ENCODE measurements at regions not wholly inside any gene's neighbourhood (a gene's known extent, or its start where the extent isn't known, plus 50 kb on each side); places are given as distances from the start of the nearest gene placed in this dataset.

GRCh38 chr15:98555173-98555515 is 93.2 kb upstream of the IGF1R start:
- Histone ChIP-seq H3K4me1 (ENCODE audit: control insufficient read depth, low read length) (no peaks in the 10 kb centered on the region), H3K4me3 (ENCODE audit: low read length) (no peak overlapping the region), H3K9me2 (replicated peaks; ENCODE audit: control insufficient read depth, low read length) (no peaks in the 10 kb centered on the region), H3K79me2 (ENCODE audit: control insufficient read depth, low read length) (no peaks in the 10 kb centered on the region), H3F3A (ENCODE audit: control insufficient read depth, insufficient read depth) (no peaks in the 10 kb centered on the region), H3K4me2 (ENCODE audit: low read length) (no peak overlapping the region), H3K27me3 (ENCODE audit: control insufficient read depth, low read length) (no peaks in the 10 kb centered on the region), H3K36me3 (ENCODE audit: control insufficient read depth, low read length) (no peaks in the 10 kb centered on the region), H3K9me3 (ENCODE audit: control insufficient read depth, insufficient read depth, low read length) (0 out of 2 replicates have a peak, but pooled peaks cover 2% of the 10 kb centered on the region), H3K27ac (ENCODE audit: low read depth, low read length) (no peak overlapping the region), H4K20me1 (ENCODE audit: control insufficient read depth, insufficient read depth, low read depth, low read length) (no peaks in the 10 kb centered on the region)
- TF ChIP-seq CTCF (IDR thresholded peaks at IDR 0.05; ENCODE audit: low read depth, low read length, poor library complexity, severe bottlenecking) (no peak), EZH2phosphoT487 (IDR thresholded peaks at IDR 0.05; ENCODE audit: borderline replicate concordance, low read length) (no peak)

- no peaks in the 10 kb centered on the region for H3K4me1 ChIP-seq (ENCODE audit: control insufficient read depth, low read length)
- H4K20me1 ChIP-seq (ENCODE audit: control insufficient read depth, insufficient read depth, low read depth, low read length), result no peaks in the 10 kb centered on the region
- no peak overlapping the region for H3K27ac ChIP-seq (ENCODE audit: low read depth, low read length)
- no peak for TF ChIP-seq CTCF (IDR thresholded peaks at IDR 0.05; ENCODE audit: low read depth, low read length, poor library complexity, severe bottlenecking)
- TF ChIP-seq EZH2phosphoT487 (IDR thresholded peaks at IDR 0.05; ENCODE audit: borderline replicate concordance, low read length), result no peak
- H3K4me3 ChIP-seq (ENCODE audit: low read length), result no peak overlapping the region
- H3K27me3 ChIP-seq (ENCODE audit: control insufficient read depth, low read length), result no peaks in the 10 kb centered on the region
- H3K4me2 ChIP-seq (ENCODE audit: low read length), result no peak overlapping the region
- no peaks in the 10 kb centered on the region for H3K79me2 ChIP-seq (ENCODE audit: control insufficient read depth, low read length)
- H3K36me3 ChIP-seq (ENCODE audit: control insufficient read depth, low read length), result no peaks in the 10 kb centered on the region
- H3F3A ChIP-seq (ENCODE audit: control insufficient read depth, insufficient read depth), result no peaks in the 10 kb centered on the region
- no peaks in the 10 kb centered on the region for H3K9me3 ChIP-seq (ENCODE audit: control insufficient read depth, insufficient read depth, low read length)
- no peaks in the 10 kb centered on the region for H3K9me2 ChIP-seq (replicated peaks; ENCODE audit: control insufficient read depth, low read length)
Measured at GRCh38 chr15:98556321-98556720, 92.0 kb upstream of the IGF1R start.

GRCh38 chr15:98560338-98560737 is 88.0 kb upstream of the IGF1R start:
- no peak for TF ChIP-seq CTCF (IDR thresholded peaks at IDR 0.05; ENCODE audit: low read depth, low read length, poor library complexity, severe bottlenecking)
- TF ChIP-seq EZH2phosphoT487 (IDR thresholded peaks at IDR 0.05; ENCODE audit: borderline replicate concordance, low read length), result no peak
- H3F3A ChIP-seq (ENCODE audit: control insufficient read depth, insufficient read depth), result no peaks in the 10 kb centered on the region
- H3K4me2 ChIP-seq (ENCODE audit: low read length), result no peak overlapping the region
- no peaks in the 10 kb centered on the region for H3K9me2 ChIP-seq (replicated peaks; ENCODE audit: control insufficient read depth, low read length)
- no peaks in the 10 kb centered on the region for H3K27me3 ChIP-seq (ENCODE audit: control insufficient read depth, low read length)
- H3K79me2 ChIP-seq (ENCODE audit: control insufficient read depth, low read length), result no peaks in the 10 kb centered on the region
- H4K20me1 ChIP-seq (ENCODE audit: control insufficient read depth, insufficient read depth, low read depth, low read length), result no peaks in the 10 kb centered on the region
- H3K27ac ChIP-seq (ENCODE audit: low read depth, low read length), result no peak overlapping the region
- H3K4me1 ChIP-seq (ENCODE audit: control insufficient read depth, low read length), result no peaks in the 10 kb centered on the region
- H3K36me3 ChIP-seq (ENCODE audit: control insufficient read depth, low read length), result no peaks in the 10 kb centered on the region
- no peaks in the 10 kb centered on the region for H3K9me3 ChIP-seq (ENCODE audit: control insufficient read depth, insufficient read depth, low read length)
- H3K4me3 ChIP-seq (ENCODE audit: low read length), result no peak overlapping the region

All from DOHH2 (cell line).